GM21423 (cell line): ENCODE measurements at regions not wholly inside any gene's neighbourhood (a gene's known extent, or its start where the extent isn't known, plus 50 kb on each side); places are given as distances from the start of the nearest gene placed in this dataset.

Experiments
- ATAC-seq: cut with Tn5 transposase; IDR thresholded peaks from one replicate; pipeline ENCODE4 v1.9.1; 2021; ENCODE audit warnings: mild to moderate bottlenecking, moderate library complexity; ENCODE audit not compliant: unreplicated experiment

DNA sequence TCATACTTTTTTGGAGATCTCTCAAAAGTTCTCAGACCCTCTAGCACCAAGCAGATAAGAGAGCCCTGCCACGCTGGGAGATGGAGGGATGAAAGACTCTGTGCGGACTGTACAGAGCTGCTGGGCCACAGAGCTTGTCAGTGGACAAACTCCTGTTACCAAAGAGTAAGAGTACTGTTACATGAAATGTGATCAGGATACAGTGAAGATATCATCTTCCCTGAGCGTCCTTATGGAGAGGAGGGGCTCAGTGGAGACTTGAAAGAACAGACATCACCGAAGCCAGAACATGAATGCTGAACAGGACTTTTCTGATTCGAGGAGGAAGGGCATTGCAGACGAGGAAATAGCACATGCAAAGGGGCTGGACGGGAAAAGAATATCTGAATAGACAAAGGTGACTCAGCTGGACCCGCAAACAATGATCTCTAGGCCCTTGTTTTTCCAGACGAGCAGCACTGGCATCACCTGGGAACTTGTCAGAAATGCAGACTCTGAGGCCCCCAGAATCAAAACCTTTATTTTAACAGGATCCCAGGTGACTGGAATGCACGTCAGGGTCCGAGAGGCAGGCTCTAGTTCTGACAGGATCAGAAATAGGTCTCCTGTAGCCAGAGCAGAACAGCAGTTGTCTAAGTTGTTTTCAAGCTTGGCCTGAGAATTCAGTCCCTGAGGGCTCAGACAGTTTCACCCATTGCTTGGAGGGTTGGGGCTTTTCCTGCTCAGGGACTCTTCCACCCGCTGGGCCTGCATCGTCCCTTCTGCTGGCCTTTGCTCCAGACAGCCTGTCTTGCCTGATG, 277.9 kb downstream of the RPLP1 start:
- no peak for ATAC-seq

DNA sequence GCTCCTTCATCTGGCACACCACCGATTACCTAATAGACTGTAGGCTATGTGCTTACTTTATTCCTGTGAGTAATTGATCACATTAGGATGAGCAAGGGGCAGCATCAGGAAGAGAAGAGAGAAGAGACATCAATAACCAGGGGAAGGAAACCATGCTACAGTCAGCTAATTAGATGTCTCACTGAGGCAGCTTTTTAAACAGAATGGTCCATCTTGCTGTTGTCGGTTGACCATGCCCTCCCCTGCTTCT, 278.4 kb downstream of the RPLP1 start:
- no peak for ATAC-seq

DNA sequence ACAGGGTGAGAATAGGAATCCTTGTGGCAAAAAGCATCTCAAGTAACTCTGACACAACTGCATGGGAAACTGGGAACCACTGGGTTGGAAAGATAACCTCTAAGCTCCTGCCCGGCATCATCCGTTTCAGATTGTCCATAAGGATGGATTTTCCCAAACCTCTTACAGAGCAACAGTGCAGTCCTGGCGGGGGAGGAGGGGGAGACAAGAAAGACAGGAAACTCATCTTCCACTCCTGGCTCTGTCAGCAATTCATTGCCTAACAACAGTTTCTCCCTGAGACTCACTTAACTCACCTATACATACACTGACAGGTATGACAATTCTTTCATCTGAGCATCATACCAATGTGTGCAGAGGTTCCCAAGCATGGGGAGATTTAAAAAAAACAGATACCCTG, 279.0 kb downstream of the RPLP1 start:
- no peak for ATAC-seq

DNA sequence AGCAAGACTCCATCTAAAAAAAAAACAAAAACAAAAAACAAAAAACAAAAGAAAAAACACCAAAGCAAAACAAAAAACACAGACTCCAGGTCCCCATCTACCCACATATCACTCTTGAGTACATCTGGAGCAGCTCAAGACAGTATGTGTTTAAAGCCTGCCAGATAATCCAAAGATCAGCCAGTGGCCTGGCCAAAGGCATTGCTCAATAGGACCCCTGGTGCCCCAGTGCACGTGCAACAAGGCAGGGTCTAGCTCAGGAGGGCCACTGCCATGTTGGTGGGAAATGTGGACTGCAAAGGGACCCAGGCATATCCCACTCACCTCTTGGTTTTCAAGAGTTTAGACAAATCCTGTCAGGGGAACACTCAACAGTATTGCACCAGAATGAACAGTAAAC, 279.5 kb downstream of the RPLP1 start:
- no peak for ATAC-seq

DNA sequence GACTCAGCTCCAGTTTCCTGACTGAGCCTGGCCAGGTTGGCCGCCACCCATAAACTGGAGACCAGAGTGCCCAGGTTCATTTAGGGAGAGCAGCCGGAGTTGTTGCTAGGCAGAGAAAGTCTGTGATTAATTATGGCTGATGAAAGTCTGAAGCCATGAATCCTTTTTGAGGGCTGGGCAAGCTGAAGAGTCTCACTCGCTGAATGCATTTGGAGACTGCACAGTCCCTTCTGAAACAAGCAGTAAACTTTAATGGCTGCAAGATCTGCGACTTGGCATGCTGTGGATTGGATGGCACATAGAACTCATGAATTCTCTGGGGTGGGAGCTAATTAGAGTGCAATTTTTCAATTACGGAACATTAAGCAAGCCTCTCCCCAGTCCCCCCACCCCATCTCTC, 282.1 kb downstream of the RPLP1 start:
- no peak for ATAC-seq

DNA sequence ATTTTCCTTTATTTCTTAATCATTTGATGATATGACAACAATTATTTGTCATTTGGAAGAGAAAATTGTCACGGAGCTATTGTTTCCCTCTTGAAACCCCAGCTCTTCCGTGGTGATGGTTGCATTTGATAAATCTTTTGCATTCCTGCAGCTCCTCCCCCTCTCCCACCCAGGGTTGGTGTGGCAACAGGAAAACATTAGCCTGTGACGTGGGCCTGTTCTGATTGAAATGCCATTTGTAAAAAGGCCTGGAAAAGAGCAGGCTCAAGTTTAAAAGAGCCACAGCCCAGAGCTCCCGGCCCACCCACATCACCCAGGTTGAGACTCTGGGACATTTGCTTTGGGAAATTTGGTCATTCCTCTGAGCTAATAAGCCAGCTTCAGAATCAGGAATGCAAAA, 282.5 kb downstream of the RPLP1 start:
- no peak for ATAC-seq

DNA sequence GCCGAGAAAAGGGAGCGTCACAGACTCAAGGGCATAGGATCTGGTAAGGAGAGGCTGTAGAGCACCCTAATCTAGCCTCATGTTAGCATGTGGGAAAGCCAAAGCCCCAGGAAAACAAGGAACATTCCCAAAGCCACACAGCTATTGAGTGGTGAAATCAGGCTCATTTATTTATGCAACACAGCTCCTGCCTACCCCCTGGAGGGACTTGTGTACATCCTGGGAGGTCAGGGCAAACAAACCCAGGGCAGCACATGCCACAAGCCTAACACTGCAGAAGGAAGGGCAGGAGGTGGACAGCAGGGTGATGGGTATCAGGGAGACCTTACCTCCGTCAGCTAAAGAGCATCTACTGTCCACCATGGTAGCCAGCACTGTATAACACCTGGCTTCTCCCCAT, 283.5 kb downstream of the RPLP1 start:
- ATAC-seq = no peak

DNA sequence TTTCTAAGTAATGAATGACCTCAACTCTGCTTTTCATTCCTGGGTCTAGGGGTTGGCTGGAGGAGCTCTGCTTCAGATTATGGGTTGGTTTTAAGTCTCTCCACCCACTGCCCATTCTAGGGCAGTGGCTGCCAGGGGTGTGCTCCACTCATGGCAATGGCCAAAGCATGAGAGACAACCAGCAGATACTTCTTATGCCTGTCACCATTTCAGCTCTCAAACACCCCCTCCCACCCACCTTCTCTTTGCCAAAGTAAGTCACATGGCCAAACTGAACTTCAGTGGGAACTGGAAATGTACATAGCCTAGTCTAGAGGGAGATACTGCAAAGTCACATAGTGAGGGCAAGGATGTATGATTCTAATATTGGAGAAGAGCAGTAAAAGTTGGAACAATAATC, 285.3 kb downstream of the RPLP1 start:
- no peak for ATAC-seq

DNA sequence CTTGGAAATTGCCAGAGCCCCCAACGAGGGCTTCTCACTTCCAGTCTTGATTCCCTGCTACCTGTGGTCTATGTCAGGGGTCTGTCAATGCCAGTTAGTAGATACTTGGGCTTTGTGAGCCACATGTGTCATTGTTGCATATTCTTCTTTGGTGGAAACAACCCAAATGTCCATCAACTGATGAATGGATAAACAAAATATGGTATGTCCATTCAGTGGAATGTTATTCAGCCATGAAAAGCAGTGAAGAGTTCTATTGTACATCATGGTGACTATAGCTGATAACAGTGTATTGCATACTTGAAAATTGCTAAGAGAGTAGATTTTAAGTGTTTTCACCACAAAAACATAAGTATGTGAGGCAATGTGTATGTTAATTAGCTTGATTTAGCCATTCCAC, 288.1 kb downstream of the RPLP1 start:
- ATAC-seq = no peak

DNA sequence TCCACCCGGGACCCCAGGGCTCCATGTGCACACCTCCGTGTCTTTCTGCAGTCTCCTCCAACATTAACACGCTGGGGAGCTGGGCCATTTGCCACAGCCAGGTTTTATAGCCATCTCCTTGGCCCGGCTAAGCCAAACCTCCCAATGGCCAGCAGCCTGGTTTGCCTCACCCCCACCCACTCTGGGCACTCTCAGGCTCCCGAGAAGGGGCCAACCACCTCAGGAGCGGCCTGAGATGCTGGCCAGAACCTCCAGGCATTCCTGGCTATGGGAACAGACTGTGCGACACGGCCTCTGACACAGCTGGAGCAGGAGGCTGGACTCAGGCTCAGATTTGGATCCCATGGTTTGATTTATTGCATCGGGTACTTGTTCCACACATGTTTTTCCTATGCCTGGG, 289.7 kb downstream of the RPLP1 start:
- no peak for ATAC-seq

DNA sequence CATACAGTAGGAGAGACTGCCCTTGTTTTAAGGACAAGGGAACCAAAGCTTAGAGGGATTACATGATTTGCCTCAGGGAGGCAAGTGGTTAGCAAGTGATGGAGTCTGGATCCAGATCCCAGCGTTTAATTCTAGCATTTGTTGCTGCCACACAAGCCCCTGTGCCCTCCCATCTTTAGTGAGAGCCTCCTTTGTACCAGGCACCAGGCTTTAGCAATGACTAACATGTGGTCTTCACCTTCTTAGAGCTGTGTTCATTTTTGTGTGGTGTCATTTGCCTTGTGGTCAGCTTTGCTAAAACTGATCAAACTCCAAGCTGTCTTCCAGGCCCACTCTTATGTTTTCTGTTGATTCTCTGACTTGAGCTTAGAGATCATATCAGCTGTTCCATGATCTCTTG, 290.5 kb downstream of the RPLP1 start:
- no peak for ATAC-seq

DNA sequence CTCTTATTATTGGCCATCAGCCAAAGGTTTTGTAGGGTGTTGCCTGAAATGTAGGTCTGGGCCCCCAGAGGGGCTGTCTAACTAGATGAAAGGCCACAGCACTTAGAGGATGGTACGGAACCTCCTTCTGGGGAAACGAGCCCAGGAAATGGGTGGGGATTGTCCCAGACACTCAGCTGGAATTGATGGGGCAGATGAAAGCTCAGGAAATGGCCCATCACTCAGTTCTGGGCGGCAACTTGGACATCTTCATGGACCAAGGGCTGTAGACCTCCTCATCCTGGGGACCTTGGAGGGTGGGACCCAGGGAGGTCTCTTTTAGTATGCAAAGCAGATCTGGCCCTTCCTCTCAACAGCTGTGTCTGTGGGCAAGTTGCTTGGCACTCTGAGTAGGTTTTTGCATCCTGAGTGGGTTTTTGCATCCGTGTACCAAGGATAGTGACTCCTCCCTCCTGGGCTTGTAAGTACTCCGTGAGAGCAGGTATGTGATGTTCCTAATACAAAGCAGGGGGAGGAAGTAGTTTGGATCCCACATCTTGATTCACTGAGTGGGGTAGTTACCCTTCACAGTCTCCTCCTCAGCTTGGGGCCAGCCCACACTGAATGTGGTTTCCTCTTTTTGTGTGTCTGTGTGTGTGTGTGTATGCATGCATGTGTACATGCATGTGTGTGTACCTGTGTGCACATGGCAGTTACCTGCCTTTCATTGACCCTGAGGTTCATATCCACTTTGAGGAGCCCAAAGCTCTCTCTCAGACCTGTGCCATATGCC, 292.0 kb downstream of the RPLP1 start:
- ATAC-seq = no peak

DNA sequence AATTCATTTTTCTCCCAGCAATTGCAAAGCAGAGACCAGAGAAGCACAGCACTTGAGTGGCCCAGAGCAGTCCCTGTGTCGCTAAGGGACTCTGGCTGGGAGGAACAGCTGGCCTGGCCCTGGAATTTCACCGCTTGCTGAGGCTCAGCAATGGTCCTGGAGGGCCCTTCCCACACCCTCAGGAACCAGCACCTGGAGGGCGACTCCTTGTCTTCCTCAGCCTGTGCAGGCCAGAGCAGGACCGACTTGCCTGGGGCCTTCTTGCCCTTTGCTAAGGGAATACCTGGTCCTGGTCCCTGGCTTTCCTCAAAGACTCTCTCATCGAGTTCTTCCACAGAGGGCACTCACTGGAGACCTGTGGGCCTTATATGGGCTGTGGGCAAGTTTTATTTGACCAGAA, 294.6 kb downstream of the RPLP1 start:
- ATAC-seq = no peak

DNA sequence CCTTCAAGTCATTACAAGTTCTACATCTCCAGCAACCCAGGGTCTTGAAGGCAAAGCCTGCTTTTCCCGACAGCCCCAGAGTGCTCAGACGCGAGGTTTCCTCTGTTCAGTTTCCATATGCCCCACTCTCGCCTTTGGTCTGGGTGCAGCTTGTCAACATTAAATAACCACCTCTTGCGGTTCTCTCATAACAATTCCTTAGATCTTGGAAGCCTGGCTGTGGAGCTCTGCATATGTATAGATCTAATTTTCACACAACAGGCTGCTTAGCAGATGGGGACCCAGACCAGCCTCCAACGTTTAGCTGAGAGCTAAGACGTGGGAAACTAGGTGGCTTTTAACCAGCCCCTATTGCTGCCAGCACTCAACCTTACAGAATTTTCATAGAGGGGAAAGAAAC, 295.5 kb downstream of the RPLP1 start:
- no peak for ATAC-seq

DNA sequence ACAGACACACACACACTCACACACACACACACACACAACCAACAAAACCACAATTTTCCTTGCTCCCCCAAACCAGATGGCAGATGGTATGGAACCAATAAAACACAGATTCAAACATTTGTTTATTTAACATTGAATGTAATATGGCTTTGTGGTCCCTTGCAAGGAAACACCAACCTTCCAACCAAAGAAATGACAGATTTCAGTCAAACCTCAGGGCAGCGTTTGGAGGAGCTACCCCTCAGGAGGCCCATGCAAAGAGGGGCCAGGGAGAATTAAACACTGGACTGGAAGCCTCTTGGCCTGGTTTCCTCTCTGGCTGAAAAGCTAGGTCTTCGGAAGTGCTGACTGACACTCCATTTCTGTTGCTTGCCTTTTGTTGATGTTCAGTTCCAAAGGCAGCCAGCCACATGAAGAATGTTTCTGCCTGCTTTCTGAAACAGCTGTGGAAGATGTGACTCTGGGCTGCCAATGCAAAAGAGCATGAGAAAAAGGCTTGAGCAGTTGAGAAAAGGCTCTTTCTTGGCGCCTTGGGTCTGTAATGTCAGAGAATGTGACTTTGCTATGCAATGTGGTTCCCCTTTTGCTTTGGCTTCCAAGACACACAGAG, 296.1 kb downstream of the RPLP1 start:
- no peak for ATAC-seq

DNA sequence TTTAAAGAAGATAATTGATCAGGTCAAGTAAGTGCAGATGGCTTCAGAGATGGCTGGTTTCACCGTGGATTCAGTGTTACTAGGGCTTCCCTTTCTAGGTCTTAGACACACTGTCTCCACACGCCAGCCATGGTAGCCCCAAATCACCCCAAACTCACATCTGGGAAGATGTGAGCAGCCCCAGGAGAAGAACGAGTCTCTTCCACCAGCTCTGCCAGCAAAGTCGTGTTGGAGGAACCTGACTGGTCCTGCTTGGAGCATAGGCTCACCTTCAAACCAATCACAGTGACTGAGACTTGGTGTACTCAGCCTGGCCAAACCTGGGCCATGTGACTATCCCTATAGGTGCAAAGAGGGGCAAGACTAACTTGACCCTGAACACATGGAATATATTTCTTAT, 296.7 kb downstream of the RPLP1 start:
- ATAC-seq = no peak

DNA sequence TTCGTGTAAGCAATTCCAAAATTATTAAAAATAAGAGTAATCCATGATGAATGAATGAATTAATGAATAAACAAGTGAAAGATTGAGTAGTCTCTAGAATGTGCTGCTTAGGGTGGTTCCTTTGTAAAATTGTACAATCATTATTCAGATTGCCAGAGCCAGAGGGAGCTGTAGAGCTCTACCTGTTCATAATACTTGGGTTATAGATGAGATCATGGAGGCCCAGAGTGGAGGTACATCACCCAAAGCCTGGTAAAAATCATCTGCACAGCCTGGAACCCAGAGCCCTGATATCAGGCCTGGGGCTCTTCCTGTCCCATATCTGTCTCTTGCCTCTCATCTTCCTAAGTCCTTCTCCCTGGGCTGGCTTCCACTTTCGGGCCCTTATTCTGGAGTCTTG, 297.2 kb downstream of the RPLP1 start:
- ATAC-seq = no peak

DNA sequence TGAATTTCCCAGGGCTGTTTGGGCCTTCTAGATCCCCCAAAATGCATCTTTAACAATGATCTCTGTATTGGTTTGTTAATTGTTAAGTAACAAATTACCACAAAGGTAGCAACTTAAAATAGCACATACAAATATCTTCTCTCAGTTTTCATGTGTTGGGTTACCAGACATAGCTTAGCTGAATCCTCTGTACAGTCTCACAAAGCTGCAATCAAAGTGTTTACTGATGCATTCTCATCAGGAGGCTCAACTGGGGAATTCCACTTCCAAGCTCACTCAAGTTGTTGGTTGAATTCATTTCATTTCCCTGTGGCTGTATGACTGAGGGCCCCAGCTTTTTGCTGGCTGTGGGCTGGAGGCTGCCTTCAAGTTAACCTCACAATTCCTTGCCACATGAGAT, 297.6 kb downstream of the RPLP1 start:
- ATAC-seq = no peak

DNA sequence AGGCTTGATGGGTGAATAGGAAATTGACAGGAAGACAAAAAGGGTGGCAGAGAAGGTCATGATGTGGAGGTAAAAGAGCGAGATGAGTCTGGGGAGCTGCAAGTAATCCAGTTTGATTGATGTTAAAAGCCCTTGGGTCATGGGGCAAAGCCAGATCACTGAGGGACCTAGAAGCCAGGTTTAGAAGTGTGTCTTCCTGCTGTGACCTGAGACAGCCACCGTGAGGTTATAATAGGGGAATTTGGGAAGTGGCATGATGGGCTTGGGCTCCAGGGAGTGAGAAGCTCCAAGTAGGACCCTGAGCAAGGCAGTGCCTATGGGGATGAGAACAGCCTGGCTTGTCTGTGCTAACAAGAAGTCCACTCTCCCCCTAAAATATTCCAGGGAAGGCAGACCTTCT, 298.5 kb downstream of the RPLP1 start:
- ATAC-seq = no peak

DNA sequence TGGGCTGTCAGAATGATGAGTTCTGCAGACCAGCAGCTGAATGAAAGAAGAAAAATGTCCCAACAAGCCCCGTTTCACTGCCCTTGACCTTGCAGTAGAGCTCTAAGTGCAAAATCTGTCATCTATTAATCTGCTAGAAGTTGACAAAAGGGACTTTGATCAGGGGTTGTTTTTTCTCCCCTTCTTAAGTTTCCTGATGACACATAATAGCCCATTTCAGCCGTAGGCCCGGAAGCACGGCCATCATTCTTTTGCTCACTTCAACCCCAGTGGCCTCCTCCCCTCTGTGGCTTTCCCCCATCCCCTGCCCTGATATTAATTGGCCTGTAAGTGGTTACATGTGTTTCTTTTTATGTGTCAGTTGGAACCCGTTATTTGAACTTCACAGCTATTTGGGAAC, 298.9 kb downstream of the RPLP1 start:
- no peak for ATAC-seq

DNA sequence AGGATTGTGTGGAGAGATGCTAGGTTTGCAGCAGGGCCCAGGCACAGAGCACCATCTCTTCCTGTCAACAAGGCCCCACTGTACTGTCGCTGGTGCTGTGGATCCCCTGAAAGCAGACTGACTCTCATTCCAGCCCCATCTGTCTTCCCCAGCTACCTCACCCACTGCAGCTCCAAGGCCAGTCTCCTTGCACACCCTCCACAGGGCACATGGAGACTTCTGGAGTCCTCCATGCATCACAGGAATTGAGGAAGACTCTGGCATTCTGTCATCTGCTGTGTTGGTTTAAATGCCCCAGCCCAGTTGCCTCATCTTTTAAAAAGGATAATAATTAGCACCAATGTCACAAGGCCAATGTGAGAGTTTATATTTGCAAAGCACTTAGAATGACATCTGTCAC, 301.2 kb downstream of the RPLP1 start:
- ATAC-seq = no peak

DNA sequence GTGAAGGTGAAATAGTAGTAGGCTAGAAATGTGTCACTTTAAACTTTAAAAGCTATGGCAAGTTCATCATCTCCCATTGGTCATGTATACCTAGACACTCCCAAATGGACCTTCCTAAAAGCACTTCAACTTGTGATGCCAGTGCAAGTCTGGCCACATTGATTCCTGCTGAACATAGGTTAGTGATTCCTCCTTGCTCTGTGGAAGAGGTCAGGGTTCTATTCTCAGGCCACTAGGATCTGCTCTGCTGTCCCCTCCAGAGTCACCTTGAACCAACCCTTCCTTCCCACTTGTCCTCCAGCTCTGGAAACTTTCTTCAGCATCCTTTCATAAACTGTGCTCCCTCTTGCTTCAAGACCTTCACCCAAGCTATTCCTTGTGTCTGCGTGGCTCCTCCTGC, 301.7 kb downstream of the RPLP1 start:
- ATAC-seq = no peak
